CD4-positive, alpha-beta T cell treated with Interleukin-17A for 1 hour (primary cell): ENCODE measurements at regions not wholly inside any gene's neighbourhood (a gene's known extent, or its start where the extent isn't known, plus 50 kb on each side); places are given as distances from the start of the nearest gene placed in this dataset.
A peak's percentile ranks its signal among the peaks of the same experiment; 100 is the strongest.

Source experiments
- DNase-seq: peaks from one replicate; pipeline ENCODE4 v3.0.0-alpha.2; 2020

DNA sequence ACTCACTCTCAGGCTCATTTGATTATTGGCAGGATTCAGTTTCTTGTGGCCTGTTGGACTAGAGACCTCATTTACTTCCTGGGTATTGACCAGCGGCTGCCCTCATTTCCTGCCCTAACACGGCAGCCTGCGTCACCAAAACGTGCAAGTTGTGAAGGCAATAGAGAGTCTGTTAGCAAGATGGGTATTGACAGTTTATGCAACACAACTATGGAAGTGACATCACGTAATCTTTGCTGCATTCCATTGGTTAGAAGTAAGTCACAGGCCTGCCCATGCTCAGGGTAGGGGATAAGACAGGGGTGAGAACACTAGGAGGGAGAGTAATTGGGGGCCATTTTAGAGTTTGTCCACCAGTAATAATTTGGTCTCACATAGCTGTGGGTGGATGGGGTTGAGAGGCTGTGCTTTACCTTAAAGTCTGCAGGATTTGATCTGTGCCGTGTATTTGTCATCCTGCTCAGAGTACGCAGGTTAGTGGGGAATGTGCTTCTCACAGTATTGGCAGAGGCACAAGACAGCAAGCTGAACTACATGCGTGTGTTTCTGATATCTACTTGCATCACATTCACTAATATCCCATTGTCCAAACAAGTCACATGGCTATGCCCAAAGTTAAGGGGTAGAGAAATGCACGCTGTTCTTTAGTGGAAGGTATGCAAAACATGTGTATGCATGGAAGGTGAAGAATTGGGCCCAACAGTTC, 83.3 kb downstream of the EDEM1 start:
- no peak for DNase-seq

DNA sequence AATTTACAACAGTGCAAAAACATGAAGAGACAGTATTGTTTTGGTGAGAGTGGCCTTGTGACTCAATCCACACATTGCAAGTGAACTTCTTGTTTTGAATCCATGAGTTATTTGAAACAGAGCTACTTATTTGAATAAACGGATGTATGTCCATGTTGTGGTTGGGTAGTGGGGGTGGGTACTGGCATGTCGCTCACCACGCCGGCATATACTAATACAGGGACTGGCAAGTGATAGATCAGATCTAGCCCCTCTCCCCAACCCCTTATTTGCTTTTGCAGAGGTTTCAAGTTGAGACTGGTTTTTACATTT, 83.8 kb downstream of the EDEM1 start:
- no peak for DNase-seq

DNA sequence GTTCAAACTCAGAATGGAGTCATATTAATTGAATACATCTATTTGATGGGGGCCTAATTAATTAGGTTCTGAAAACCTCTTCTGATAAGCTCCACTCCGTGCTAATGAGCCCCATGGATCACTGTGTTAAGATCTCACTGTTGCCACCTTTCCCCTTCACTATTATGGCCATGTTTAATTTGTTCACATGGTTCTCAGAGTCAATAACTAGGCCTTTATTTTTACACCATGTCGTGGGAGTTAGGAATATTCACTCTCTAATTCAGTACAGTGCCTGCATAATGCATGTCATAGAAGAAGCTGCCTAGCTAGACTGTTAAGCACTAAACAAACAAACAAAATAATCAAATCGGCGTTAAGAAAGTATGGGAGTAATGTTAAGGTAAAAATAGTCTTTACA, 84.9 kb downstream of the EDEM1 start:
- no peak for DNase-seq

DNA sequence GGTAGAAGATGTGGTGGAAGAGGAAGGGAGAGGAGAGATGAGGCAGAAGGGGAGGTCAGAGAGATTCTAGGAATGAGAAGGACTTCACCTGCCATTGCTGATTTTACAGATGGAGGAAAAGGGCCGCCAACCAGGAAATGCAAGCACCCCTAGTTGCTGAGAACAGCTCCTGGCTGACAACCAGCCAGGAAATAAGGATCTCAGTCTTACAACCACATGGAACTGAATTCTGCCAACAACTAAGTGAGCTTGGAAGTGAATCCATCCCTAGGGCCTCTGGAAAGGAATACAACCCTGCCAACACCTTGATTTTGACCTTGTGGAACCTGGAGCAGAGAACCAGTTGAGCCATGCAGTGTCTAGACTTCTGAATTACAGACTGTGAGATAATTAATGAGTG, 86.6 kb downstream of the EDEM1 start:
- no peak for DNase-seq

DNA sequence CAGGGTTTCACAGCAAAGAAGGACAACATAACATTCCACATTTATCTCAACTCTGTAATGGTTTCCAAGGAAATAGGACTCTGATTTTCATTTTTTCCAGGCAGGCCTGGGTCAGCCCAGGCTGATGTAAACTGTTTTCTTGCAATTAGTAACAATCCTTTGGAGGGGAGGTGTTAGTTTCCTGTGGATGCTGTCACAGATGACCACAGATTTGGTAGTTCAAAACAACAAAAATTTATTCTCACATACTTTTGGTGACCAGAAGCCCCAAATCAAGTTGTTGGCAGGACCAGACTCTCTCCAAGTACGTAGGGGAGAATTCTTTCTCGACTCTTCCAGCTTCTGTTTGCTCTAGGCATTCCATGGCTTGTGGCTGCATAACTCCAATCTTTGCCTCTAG, 88.0 kb downstream of the EDEM1 start:
- no peak for DNase-seq

DNA sequence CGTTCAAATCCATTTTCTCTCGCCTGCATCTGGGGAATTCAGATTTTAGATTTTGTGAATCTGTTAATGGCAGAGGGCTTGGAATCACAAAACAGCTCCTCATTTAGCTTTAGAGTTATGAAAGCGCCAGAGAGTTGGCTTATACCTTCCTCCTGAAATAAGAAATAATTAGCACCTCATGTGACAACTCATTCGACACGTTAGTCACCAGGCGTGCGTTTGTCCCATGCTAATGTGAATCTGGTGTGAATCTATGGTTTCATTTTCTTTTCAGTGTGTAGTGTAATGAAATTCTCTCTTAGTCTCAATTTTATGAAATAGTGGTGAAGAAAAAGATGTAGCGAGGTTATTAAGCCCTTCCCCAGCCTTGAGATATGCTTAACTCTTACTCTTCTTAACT, 89.4 kb downstream of the EDEM1 start:
- no peak for DNase-seq

DNA sequence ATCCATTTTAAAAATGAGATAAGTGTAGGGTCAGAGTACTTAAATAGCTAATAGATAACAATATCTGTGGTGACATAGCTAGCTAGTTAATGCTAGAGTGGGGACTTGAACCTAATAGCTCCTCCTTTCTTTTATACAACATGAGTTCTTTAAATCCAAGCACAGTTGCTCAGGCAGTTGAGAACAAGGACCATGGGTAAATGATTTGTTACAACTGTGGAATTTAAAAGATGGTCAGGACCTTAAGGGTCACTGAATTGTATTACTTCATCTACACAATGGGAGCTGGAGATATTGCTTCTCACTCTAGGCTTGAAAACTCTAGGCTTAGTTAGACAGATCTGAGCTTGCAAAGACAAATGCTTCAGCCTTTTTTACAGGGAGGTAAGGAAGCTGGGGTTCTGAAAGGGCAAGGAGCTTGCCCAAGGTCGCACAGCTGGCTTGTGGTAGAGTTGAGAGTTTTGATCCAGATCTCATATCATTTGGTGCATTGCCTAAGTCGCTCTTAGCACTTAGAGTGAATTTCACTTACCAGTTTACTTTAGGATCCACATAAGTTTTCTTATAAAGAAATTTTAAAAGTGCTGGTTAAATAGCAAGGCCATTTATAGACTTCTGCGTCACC, 90.2 kb downstream of the EDEM1 start:
- DNase-seq, result no peak

DNA sequence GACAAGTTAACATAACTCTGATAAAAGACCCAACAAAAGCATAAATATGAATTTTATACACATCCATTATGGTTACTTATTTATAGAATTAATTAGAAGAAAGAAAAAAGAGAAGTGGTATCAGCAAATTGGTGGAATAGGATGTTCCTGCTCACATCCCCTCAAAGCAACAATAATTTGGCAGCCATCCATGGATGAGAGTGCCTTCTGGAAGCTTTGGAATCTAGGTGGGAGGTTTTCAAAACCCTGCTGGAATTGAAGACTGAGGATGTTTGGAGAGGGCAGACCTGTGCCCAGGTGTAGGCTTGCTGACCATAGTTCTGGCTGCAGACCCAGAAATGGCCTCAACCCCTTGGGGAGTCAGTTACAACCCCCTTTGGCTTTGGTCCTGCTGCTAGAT, 91.2 kb downstream of the EDEM1 start:
- no peak for DNase-seq

DNA sequence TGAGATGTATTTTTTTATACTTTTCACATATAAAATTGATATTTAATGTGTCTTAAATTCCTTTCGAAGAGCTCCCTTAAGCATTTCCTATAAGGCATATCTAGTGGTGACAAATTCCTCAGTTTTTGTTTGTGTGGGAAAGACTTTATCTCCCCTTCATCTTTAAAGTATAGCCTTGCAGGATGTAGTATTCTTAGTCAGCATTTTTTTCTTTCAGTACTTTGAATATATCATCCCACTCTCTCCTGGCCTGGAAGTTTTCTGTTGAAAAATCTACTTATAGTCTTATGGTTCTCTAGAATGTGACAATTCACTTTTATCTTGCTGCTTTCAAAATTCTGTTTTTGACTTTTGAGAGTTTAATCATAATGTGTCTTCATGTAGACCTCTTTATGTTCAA, 95.2 kb downstream of the EDEM1 start:
- no peak for DNase-seq

DNA sequence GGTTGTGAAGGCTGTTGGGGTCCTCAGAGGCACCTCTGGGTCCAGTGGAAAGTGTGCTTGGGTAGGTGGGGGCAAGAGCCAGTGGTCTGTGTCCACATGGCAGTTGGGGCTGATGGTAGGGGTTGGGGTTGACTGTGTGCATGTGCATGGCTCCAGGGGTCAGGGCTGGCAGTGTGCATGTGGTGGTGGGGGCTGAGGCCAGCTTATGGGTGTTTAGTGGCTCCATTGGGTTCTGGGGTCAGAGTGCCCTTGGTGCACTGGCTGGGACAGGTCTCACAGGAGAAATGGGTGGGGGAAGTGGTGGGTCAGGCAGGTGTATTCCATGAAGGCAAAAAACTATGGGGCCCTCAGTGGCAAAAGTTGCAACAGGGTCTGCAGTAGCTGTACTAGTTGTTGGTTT, 97.9 kb downstream of the EDEM1 start:
- no peak for DNase-seq

DNA sequence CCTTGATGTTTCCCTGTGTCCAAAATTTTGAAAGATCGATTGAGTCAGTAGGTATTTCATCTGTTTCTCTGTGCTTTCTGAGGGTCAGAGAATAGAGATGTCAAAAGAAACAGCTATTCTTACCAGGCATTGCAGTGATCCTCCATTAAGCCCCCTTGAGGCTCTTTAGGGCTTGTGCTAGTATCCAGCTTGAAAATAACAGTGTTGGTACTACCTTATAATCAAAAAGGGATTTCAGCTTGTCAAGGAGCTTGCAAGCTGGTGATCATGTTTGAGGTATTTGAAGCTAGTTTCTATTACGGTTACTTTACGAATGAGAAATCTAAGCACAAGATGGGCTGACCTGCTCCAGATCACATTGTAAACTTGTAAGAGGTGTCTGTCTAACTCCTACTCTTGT, 103.4 kb downstream of the EDEM1 start:
- DNase-seq, result no peak

DNA sequence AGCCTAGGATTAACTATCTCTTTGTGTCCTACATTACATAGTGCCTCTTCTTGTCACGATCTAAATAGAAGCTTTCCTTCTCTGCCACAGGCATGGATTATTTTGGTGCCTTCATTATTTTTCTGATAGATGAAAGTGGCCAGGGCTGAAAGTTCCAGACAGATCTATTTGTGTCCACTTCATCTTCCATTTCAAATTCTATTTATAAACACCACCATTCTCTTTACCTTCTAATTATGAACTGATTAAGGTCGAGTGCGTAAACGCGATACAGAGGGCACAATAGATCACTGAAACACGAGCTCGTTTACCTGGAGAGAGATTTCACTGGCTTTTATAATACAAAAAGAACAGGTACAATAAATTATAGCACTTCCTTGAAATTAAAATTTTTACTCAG, 105.0 kb downstream of the EDEM1 start:
- no peak for DNase-seq

DNA sequence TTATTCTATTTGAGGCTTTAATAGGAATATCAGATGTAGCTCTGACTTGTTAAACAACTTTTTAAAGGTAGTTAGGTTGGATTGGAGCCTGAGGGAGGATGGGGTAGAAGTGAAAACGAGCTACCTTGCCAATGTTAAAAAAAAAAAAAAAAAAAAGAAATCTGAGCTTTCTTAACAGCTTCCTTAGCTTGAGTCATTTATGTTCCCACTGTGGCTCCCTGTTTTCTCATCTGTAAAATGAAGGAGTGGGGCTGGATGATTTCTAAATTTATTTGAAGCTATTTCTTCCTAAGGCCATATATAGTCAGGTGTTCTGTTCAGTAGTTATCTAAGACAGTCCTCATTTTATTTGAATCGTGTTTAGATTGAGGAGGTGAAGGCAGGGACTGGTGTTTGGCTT, 105.7 kb downstream of the EDEM1 start:
- no peak for DNase-seq

DNA sequence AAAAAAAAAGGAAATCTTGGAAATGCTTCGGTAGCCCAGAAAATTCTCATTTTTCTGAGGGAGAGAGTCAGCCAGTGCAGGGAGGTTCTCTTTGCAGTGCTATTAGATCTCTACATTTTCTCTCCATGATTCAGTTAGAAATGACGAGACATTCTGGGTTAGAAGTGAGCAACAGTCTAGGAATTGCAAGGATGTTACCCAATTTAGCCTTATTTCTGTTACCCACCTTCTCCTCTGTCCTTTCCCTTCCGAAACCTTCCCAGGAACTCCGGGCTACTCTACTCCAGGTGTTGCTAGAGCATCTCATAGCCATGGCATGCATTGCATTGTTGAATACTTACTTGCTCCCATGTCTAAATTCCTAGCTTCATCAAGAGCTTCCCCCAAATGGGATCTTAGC, 106.8 kb downstream of the EDEM1 start:
- no peak for DNase-seq

DNA sequence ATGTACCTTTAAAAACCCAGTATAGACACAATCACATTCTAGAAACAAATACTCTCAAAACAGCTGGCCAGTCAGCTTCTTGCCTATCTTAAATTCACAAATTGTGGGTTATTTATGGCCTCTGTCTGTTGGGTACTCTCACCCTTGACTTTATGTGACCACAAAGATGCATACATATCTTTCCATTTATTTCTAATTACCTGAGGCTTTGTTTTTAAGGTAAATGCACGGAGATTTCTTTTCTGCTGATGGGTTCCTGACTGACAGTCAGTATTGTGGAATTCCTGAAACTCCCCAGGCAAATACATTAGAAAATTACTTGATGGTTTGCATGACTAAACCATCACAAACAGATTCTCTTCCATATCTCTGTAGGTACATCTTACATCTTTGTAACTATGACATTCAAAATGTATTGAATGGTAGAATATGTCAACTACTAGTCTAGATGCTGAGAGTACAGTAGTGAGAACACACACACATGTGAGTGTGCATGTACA, 107.7 kb downstream of the EDEM1 start:
- DNase-seq, result no peak

DNA sequence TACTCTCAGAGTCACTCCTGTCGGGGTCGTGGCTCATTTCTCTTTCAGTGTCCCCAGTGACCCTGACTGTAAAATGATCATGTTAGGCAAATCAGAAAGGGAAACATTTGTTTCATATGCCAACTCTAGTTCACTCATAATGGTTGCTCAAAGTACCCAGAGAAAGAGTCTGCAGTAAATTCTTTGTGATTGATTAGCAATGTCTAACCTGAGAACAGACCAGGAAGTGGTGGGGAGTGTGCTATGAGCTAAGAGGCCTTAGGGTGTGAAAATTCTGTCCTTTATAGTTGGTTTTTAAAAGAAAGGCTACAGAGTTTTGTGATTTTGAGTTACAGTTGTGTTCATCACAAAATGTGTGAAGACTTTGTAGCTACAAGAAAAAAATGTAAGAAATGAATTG, 108.9 kb downstream of the EDEM1 start:
- DNase-seq, result no peak

DNA sequence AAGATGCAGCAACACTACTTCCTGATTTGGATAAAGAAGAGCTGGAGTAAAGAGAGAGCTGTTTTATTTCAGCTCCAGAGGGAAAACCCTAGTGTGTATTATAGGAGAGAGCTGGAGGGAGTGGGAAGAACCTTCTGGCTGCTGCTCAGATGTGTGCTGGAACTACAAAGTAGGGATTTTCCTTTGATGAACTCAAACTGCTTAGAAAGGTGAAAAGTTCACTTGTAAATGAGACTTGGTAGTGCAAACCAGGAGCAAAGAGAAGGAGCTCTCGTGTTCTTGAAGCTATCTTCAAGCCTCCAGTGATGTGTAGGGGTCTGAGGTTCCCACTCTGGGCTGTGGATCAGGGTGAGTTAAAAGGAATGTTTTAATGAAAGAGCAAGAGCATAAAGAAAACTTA, 110.4 kb downstream of the EDEM1 start:
- DNase-seq, result no peak

DNA sequence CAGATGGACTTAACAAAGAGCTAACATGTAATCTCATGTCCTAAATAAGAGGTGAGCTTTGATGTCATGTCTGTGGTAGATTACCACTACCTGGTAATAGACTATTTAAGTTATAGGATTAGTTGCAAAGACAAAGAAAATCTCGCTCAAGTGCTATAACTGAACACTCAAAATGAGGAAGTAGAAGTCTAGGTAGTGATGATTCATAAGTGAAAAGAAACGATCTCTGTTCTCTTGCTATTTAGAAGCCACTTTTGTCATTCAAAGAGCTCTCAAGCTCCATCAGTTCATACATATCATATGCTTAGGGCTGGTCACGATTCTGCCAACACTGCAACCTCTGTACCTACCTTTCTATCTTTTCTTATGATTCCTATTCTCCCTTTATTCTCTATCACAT, 110.9 kb downstream of the EDEM1 start:
- DNase-seq, result no peak

DNA sequence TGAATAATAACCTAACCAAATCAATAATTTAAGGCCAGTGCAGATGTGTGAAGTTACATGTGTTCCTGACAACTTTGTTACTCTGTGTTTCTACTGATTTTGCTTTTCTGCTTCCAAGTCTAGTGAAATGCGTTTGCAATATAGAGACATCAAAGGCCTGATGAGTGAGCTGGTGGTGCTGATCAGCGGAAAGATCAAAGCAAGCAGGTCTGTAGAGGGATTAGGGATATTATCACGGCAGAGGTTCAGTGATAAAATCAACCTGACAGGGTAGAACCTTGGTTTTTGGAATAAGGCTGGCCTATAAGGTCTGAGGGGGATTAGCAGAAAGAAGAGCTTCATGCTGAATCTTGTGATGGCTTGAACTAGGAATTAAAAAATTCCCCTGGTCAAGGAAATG, 111.7 kb downstream of the EDEM1 start:
- DNase-seq, result no peak

DNA sequence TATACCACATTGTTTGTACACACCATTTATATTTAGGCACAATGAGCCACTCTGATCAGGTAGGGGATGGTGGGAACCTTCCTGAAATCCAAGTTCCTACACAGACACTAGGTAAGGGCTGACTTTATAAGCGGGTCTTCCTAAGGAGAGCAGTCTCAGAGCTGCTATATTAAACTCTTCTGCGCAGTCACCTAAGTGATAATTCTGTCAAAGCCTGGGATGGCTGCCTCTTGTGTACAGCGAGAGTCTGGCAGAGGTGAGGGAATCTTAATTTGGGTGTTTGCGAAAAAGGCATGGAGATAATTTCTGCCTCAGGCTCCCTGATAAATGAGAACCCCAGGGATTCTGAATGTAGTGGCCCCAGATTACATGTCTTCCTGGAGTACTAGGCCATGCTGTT, 113.1 kb downstream of the EDEM1 start:
- no peak for DNase-seq

DNA sequence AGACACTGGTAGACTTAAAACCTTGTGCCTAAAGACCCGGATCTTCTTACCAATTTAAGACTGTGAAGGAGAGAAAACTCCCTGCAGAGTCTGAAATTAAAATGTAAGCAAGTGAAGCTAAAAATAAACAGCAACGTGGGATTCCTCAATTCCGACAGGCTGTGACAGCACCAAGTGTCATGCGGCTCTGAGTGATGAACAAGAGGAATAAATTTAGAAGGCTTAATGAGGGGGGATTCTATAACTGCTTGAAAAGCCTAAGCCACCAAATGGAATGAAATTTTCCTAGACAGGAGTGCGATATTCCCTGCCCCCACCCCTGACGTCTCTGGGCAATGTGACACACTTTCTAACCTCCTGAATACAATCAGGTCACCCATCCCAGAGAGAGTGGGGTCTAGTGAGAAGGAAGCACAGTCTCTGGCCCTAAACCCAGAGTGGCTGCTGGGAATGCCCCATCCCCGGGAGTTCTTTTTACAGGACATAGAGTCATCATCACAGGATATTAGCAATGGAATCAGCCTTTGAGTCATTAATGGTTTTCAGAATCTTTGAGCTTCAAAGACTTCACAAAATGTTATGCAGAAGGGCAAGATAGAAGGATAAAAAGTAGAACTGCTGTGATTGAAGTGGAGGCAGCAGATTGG, 114.3 kb downstream of the EDEM1 start:
- DNase-seq, result no peak

DNA sequence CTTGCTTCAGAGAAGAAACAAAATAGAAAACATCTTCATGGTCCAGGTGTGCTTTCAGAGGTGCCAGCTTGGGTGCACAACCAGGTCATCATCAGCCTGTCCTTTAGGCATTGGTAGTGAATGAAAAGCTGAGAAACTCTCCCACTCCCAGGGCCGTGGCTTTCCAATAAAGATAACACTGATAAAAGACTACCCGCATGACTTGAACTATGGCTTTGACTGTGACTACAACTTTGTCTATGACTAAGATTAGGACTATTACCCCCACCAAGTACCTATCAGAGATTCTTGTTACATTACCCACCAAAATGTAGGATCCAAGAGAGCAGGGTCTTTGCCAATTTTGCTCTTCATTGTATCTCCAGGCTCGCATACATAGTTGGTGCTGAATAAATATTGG, 115.2 kb downstream of the EDEM1 start:
- DNase-seq, result no peak

DNA sequence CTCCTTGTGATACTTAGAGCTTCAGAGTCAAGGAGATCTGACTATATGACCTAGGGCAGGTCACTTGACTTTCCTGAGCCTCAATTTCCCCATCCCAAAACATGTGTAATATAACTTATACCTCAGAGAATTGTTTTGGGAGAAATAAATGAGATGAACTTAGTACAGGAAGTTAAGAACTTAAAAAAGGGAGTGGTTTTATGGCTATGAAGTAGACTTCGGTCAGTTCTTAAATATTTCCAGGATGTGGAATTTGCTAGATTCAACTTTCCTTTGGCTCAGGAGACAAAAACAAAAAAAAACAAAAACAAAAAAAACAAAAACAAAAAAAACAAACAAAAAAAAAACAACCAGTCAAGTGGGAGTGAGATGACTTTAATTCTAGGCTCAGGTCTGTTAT, 116.7 kb downstream of the EDEM1 start:
- no peak for DNase-seq

DNA sequence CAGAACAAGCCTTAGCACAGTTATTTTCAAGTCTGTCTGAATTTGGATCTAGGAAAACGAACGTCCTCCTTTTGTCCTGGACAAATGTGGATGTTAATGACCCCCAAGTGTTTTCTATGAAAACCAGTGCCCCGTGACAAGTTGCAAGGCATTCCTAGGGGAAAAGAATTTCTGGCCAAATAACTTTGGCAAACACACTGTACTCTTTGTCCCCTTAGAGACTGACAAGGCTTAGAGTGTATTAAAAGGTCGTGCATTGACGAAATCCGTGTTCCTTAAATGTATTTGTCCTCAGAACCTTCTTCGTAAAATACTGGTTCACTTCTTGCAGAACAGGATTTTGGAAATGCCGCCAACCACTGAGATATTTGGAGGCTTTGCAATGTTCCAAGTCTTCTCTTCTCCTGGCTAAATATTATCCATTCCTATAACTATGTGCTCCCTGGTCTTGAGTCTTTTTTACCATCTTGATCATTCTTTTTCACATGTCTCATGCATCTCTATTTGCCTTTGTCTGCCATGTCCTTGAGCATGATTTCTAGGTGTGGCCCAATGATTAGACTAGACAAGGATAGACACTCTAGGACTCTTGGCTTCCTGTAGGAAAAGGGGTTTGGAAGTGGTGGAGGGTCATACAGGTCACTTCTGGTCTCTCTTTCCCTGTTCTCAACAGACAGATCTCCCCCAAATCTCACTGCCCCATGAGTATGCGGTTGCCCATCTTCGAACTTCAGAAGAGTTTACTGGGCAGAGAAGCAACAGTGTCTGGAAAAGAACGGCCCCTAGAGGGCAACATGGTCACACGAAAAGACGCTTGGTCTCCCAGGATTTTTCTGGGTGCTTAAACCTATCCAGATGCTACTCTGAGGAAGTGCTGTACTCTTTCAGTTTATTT, 117.5 kb downstream of the EDEM1 start:
- DNase-seq, result peak; percentile 16
